Suprapubic skin (tissue), 4 donors: ENCODE measurements at regions not wholly inside any gene's neighbourhood (a gene's known extent, or its start where the extent isn't known, plus 50 kb on each side); places are given as distances from the start of the nearest gene placed in this dataset.

Source experiments
- DNase-seq, 2 donors: peaks; one replicate each; pipeline ENCODE4 v3.0.0-alpha.2; 2019; ENCODE audit warnings: low spot score in 2 of 2
- H3K27ac ChIP-seq: fragments of 200-600 bp; sonication (generic); one replicate; pipeline ENCODE4 v1.5.1; 2019
- H3K27me3 ChIP-seq: fragments of 200-600 bp; sonication (generic); one replicate; pipeline ENCODE4 v1.5.1; 2019
- H3K36me3 ChIP-seq: fragments of 200-600 bp; sonication (generic); one replicate; pipeline ENCODE4 v1.5.1; 2019
- H3K4me1 ChIP-seq: fragments of 200-600 bp; sonication (generic); one replicate; pipeline ENCODE4 v1.5.1; 2019
- H3K4me3 ChIP-seq: fragments of 200-600 bp; sonication (generic); one replicate; pipeline ENCODE4 v1.5.1; 2019; ENCODE audit warnings: mild to moderate bottlenecking
- H3K9me3 ChIP-seq: fragments of 200-600 bp; sonication (generic); one replicate; pipeline ENCODE4 v1.5.1; 2019
- EP300 ChIP-seq: sonication (generic); formaldehyde crosslinking; IDR thresholded peaks from one replicate; pipeline ENCODE4 v1.6.1; 2017; ENCODE audit warnings: antibody characterized with exemption
- POLR2A ChIP-seq, 2 donors: fragments of 450-650 bp; IDR thresholded peaks; one replicate each; pipeline ENCODE4 v1.6.1; 2017; ENCODE audit warnings: antibody characterized with exemption in 2 of 2, mild to moderate bottlenecking in 2 of 2, moderate library complexity in 2 of 2
- POLR2AphosphoS5 ChIP-seq, 3 donors: sonication (generic); formaldehyde crosslinking; IDR thresholded peaks; one replicate each; pipeline ENCODE4 v1.6.1; 2017; ENCODE audit warnings: antibody characterized with exemption in 3 of 3
- WGBS: methylation state at CpG from one replicate; pipeline ENCODE4 v1.1.5; 2018; 5-methylcytosine and 5-hydroxymethylcytosine counted together
- TF ChIP-seq, protein P1 (sequence below), 2 donors: fragments of 200-600 bp in 1 of 2; fragments of 450-650 bp in 1 of 2; sonication (generic) in 1 of 2; IDR thresholded peaks; one replicate each; pipeline ENCODE4 v1.5.1; 2016 to 2019; ENCODE audit warnings: antibody characterized with exemption in 2 of 2, mild to moderate bottlenecking in 1 of 2, moderate library complexity in 1 of 2

DNA sequence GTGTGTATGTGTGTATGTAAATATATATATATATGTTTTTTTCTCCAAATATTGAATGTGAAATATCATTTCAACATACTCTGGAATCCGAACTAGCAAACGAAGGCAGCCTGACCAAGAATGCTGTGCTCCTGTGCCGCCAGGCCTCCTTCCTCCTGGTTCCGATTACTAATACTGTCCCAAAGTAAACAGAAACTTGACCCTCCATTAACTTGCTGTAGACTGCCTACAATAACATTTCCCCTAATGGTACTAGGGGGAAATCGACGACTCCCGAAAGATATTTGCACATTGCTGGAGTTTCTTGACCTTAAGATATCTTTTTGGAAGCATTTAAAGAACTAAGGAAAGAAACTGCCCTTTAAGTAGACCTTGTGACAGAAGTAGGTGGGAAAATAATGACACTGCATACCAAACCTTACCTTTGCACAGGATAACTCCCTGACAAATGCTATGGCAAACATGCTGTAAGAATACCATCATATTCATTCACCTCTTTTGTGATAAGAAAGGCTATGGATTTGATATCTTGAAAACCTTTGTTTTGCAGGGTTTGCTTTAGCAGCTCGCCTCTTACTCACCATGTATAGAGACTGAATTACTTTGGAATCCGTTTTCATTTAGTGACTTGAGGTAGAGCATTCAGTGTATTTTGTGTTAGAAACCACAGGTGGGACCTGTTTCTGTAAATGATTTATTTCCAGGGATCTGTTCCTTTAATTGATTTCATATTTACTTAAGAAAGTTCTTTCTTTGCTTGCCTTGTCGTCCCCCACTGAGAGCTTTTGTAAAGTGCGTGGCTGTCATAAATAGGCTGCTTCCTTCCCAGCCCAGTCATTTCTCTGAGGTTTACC, 80.1 kb downstream of the KLF5 start:
- Histone ChIP-seq H3K27ac (no peak overlapping the region), H3K9me3 (no peaks in the 10 kb centered on the region), H3K36me3 (no peaks in the 10 kb centered on the region), H3K4me3 (no peak overlapping the region), H3K4me1 (peaks cover 10% of the 10 kb centered on the region), H3K27me3 (no peaks in the 10 kb centered on the region)
- TF ChIP-seq POLR2A (IDR thresholded peaks at IDR 0.05) (no peak), POLR2AphosphoS5 (IDR thresholded peaks at IDR 0.05) (no peak), EP300 (no peak)
- TF ChIP-seq, protein P1, sequence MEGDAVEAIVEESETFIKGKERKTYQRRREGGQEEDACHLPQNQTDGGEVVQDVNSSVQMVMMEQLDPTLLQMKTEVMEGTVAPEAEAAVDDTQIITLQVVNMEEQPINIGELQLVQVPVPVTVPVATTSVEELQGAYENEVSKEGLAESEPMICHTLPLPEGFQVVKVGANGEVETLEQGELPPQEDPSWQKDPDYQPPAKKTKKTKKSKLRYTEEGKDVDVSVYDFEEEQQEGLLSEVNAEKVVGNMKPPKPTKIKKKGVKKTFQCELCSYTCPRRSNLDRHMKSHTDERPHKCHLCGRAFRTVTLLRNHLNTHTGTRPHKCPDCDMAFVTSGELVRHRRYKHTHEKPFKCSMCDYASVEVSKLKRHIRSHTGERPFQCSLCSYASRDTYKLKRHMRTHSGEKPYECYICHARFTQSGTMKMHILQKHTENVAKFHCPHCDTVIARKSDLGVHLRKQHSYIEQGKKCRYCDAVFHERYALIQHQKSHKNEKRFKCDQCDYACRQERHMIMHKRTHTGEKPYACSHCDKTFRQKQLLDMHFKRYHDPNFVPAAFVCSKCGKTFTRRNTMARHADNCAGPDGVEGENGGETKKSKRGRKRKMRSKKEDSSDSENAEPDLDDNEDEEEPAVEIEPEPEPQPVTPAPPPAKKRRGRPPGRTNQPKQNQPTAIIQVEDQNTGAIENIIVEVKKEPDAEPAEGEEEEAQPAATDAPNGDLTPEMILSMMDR (IDR thresholded peaks at IDR 0.05), result no peak
- DNase-seq, result no peak
- WGBS, result 69% methylated on average over 11 of the region's 11 CpGs

DNA sequence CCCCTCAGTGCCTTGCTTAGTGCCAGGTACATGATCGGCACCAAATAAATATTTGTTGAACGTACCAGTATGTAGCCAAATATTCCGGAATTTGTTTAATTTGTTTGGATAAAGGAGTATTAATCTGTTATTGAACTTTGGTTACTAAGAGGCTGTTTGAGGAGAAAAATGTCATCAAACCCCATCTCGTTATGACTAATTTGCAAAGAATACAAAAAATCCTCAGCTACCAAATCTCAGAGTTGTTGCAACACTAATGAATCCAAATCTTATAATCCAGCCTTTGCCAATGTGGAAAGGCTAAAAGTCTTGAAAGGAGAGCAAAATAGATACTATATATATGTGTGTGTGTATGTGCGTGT, 79.5 kb downstream of the KLF5 start:
- no peak for DNase-seq
- no peak for TF ChIP-seq EP300
- no peak for TF ChIP-seq POLR2AphosphoS5 (IDR thresholded peaks at IDR 0.05)
- no peak for TF ChIP-seq POLR2A (IDR thresholded peaks at IDR 0.05)
- TF ChIP-seq, protein P1 (IDR thresholded peaks at IDR 0.05), result no peak
- Histone ChIP-seq H3K27me3 (no peaks in the 10 kb centered on the region), H3K9me3 (no peaks in the 10 kb centered on the region), H3K4me1 (peaks cover 10% of the 10 kb centered on the region), H3K36me3 (no peaks in the 10 kb centered on the region), H3K4me3 (no peak overlapping the region), H3K27ac (no peak overlapping the region)
- WGBS, result 76% methylated on average over 5 of the region's 5 CpGs

DNA sequence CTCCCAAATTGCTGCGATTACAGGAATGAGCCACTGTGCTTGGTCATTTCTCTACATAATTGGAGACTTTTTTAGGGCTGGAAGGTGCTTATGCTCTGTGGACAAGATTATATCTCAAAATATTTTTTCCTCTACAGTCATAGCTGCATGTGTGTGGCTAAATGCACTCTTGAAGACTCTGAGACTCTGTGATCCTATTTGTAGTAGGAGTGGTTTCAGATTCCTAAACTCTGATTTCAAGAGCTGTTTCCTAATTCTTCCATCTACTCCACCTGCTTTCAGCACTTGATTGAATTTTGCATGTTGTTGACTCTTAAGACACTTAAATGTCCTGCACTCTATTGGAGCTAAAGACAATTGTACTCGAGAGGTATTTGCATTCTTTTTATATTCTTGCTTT, 78.0 kb downstream of the KLF5 start:
- no peaks in the 10 kb centered on the region for H3K36me3 ChIP-seq
- TF ChIP-seq POLR2A (IDR thresholded peaks at IDR 0.05), result no peak
- no peaks in the 10 kb centered on the region for H3K27me3 ChIP-seq
- 83% methylated on average over 2 of the region's 2 CpGs for WGBS
- no peak overlapping the region for H3K4me3 ChIP-seq
- no peaks in the 10 kb centered on the region for H3K9me3 ChIP-seq
- no peak for DNase-seq
- H3K4me1 ChIP-seq, result peaks cover 5% of the 10 kb centered on the region
- H3K27ac ChIP-seq, result no peak overlapping the region

DNA sequence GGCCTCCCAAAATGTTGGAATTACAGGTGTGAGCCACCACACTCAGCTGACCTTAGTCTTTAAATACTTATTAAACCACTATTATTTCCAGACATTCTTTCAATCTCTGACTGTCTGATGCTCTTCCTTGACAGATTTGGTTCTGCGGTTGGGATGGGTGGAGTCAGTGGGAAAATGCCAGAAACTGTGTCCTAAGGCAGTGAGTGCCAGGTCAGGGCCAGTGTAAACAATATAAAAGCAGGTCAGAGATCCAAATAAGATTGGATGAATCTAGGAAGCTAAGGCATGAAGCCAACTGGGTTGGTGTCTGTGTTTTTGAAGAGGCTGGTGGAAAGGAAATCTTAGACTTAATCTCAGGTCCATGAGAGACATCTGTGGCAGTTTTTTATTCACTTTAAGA, 74.7 kb downstream of the KLF5 start:
- Histone ChIP-seq H3K27me3 (no peaks in the 10 kb centered on the region), H3K4me3 (no peak overlapping the region), H3K9me3 (no peaks in the 10 kb centered on the region), H3K36me3 (no peaks in the 10 kb centered on the region), H3K4me1 (no peaks in the 10 kb centered on the region), H3K27ac (no peak overlapping the region)
- TF ChIP-seq POLR2A (IDR thresholded peaks at IDR 0.05) (no peak), POLR2AphosphoS5 (IDR thresholded peaks at IDR 0.05) (no peak), EP300 (no peak)
- TF ChIP-seq, protein P1 (IDR thresholded peaks at IDR 0.05), result no peak
- 26% methylated on average over 1 of the region's 1 CpG for WGBS
- DNase-seq, result no peak

DNA sequence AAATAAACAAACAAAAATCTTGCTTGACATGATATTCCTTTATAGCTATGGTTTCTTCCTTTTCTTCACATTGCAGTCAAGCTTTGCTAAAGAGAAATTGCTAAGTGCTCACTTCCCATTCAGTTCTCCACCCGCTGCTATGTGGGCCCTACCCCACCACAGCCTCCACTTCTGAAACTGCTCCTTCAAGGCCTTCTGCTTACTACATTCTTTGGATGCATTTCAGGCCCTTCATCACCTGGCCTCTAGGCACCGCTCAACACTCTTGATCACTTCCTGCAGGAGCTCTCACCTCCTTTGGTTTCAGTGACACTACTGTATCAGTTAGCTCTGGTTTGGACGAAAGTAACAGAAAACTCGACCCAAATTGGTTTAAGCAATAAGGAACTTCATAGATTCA, 72.4 kb downstream of the KLF5 start:
- H3K27ac ChIP-seq, result no peak overlapping the region
- no peak overlapping the region for H3K4me3 ChIP-seq
- no peak for DNase-seq

More for the DNA sequence above, 72.4 kb downstream of the KLF5 start:
- H3K36me3 ChIP-seq, result no peaks in the 10 kb centered on the region
- TF ChIP-seq POLR2A (IDR thresholded peaks at IDR 0.05) (no peak), POLR2AphosphoS5 (IDR thresholded peaks at IDR 0.05) (no peak), EP300 (no peak)
- TF ChIP-seq, protein P1 (IDR thresholded peaks at IDR 0.05), result no peak
- H3K9me3 ChIP-seq, result no peaks in the 10 kb centered on the region
- H3K4me1 ChIP-seq, result no peaks in the 10 kb centered on the region
- WGBS, result 66% methylated on average over 4 of the region's 4 CpGs
- no peaks in the 10 kb centered on the region for H3K27me3 ChIP-seq
